Transverse colon (tissue), 4 donors: ENCODE measurements at regions not wholly inside any gene's neighbourhood (a gene's known extent, or its start where the extent isn't known, plus 50 kb on each side); places are given as distances from the start of the nearest gene placed in this dataset.

Source experiments
- DNase-seq: peaks from one replicate; pipeline ENCODE4 v3.0.0-alpha.2; 2019
- H3K27ac ChIP-seq, 4 donors: fragments of 200-600 bp; sonication (generic); 2 replicates each; pipeline ENCODE4 v1.5.1; 2016 to 2018; ENCODE audit warnings: inconsistent platforms in 4 of 4
- H3K27me3 ChIP-seq: fragments of 200-600 bp; sonication (generic); 2 replicates; pipeline ENCODE4 v1.5.1; 2017; ENCODE audit warnings: inconsistent platforms
- H3K36me3 ChIP-seq, 4 donors: fragments of 200-600 bp; sonication (generic); 2 replicates each; pipeline ENCODE4 v1.5.1; 2017 to 2019; ENCODE audit warnings: inconsistent platforms in 4 of 4
- H3K4me1 ChIP-seq, 4 donors: fragments of 200-600 bp; sonication (generic); 2 replicates each; pipeline ENCODE4 v1.5.1; 2017 to 2020; ENCODE audit warnings: inconsistent platforms in 4 of 4
- H3K4me3 ChIP-seq, 4 donors: fragments of 200-600 bp; sonication (generic); 1 replicate in 1 of 4; 2 replicates in 3 of 4; pipeline versions ENCODE4 v1.5.1 to v1.6.1; 2017 to 2019; ENCODE audit warnings: inconsistent platforms in 4 of 4
- H3K9me3 ChIP-seq, 2 donors: fragments of 200-600 bp; sonication (generic); 2 replicates each; pipeline ENCODE4 v1.5.1; 2017 to 2019; ENCODE audit warnings: inconsistent platforms in 2 of 2
- CTCF ChIP-seq, 5 experiments: fragments of 200-600 bp in 3 of 5; fragments of 450-650 bp in 2 of 5; sonication (generic) in 3 of 5; IDR thresholded peaks; 1 replicate in 2 of 5; 2 replicates in 3 of 5; pipeline ENCODE4 v1.5.1; 2016 to 2017; ENCODE audit warnings: antibody characterized with exemption in 5 of 5, inconsistent platforms in 3 of 5, mild to moderate bottlenecking in 2 of 5, moderate library complexity in 1 of 5
- EP300 ChIP-seq: sonication (generic); formaldehyde crosslinking; IDR thresholded peaks from one replicate; pipeline ENCODE4 v1.6.1; 2017; ENCODE audit warnings: antibody characterized with exemption, low read depth
- POLR2A ChIP-seq: fragments of 450-650 bp; IDR thresholded peaks from one replicate; pipeline ENCODE4 v1.6.1; 2016; ENCODE audit warnings: antibody characterized with exemption, mild to moderate bottlenecking, moderate library complexity
- POLR2AphosphoS5 ChIP-seq, 3 donors: sonication (generic); formaldehyde crosslinking; IDR thresholded peaks; one replicate each; pipeline ENCODE4 v1.6.1; 2016; ENCODE audit warnings: antibody characterized with exemption in 3 of 3
- WGBS, 2 donors: methylation state at CpG; one replicate each; pipeline ENCODE4 v1.1.5; 2018; ENCODE audit warnings: low coverage in 1 of 2; 5-methylcytosine and 5-hydroxymethylcytosine counted together
- in situ Hi-C, 4 donors: fragments of 200-750 bp; cut with MboI; loops; one replicate each; pipeline versions ENCODE4 v1.15.0 to v1.15.1; 2017; ENCODE audit warnings: low sequenced_read_pairs in 3 of 4, low pct_ligation_motif_present in 1 of 4, low pct_unique_long_range_greater_than_20kb in 1 of 4
- intact Hi-C: fragments of 100-400 bp; cut with DNase I; formaldehyde crosslinking; loops from one replicate; pipeline ENCODE4 v1.15.1; 2023; ENCODE audit warnings: low total_unique reads

GRCh38 chr10:117900280-117900679, 146.5 kb downstream of the RAB11FIP2 start:
- intact Hi-C loops (no loop called here), in situ Hi-C loops (no loop called here)
- H3K27me3 ChIP-seq: no peaks in the 10 kb centered on the region
- no peaks in the 10 kb centered on the region for H3K4me1 ChIP-seq
- TF ChIP-seq EP300: no peak
- no peak for TF ChIP-seq POLR2A
- no peak for TF ChIP-seq POLR2AphosphoS5 (IDR thresholded peaks at IDR 0.05)
- TF ChIP-seq CTCF (IDR thresholded peaks at IDR 0.05): no peak
- WGBS, 2 donors: 87 to 100% methylated on average over 1 to 3 of the region's 3 CpGs
- no peaks in the 10 kb centered on the region for H3K36me3 ChIP-seq
- no peak overlapping the region for H3K4me3 ChIP-seq
- no peaks in the 10 kb centered on the region for H3K9me3 ChIP-seq
- DNase-seq: no peak
- H3K27ac ChIP-seq: no peak overlapping the region

GRCh38 chr10:117903854-117904253, 142.9 kb downstream of the RAB11FIP2 start:
- Histone ChIP-seq H3K27ac (no peak overlapping the region), H3K27me3 (peaks cover 3% of the 10 kb centered on the region), H3K36me3 (no peaks in the 10 kb centered on the region), H3K4me1 (no peaks in the 10 kb centered on the region), H3K9me3 (no peaks in the 10 kb centered on the region), H3K4me3 (no peak overlapping the region)
- 75 to 79% methylated on average over 2 of the region's 2 CpGs for WGBS, 2 donors
- TF ChIP-seq POLR2A (no peak), POLR2AphosphoS5 (IDR thresholded peaks at IDR 0.05) (no peak), CTCF (IDR thresholded peaks at IDR 0.05) (no peak), EP300 (no peak)
- intact Hi-C loops: no loop called here
- no peak for DNase-seq
- in situ Hi-C loops: no loop called here

- H3K9me3 ChIP-seq: no peaks in the 10 kb centered on the region
- no peak overlapping the region for H3K27ac ChIP-seq
- no peak for DNase-seq
- H3K27me3 ChIP-seq: peaks cover 3% of the 10 kb centered on the region
- in situ Hi-C loops: no loop called here
- H3K36me3 ChIP-seq: no peaks in the 10 kb centered on the region
- intact Hi-C loops: no loop called here
- H3K4me1 ChIP-seq: no peaks in the 10 kb centered on the region
- H3K4me3 ChIP-seq: no peak overlapping the region
- 83 to 86% methylated on average over 1 of the region's 1 CpG for WGBS, 2 donors
- no peak for TF ChIP-seq POLR2A
- no peak for TF ChIP-seq CTCF (IDR thresholded peaks at IDR 0.05)
- no peak for TF ChIP-seq EP300
- no peak for TF ChIP-seq POLR2AphosphoS5 (IDR thresholded peaks at IDR 0.05)
These were observed 141.3 kb downstream of the RAB11FIP2 start for GRCh38 chr10:117905404-117905803.

- TF ChIP-seq CTCF (IDR thresholded peaks at IDR 0.05) (no peak), POLR2AphosphoS5 (IDR thresholded peaks at IDR 0.05) (no peak), EP300 (no peak), POLR2A (no peak)
- no peak for DNase-seq
- 40 to 80% methylated on average over 1 to 2 of the region's 2 CpGs for WGBS, 2 donors
- no peak overlapping the region for H3K27ac ChIP-seq
- no peaks in the 10 kb centered on the region for H3K9me3 ChIP-seq
- intact Hi-C loops: no loop called here
- H3K4me3 ChIP-seq: no peak overlapping the region
- peaks cover 3% of the 10 kb centered on the region for H3K27me3 ChIP-seq
- no peaks in the 10 kb centered on the region for H3K4me1 ChIP-seq
- H3K36me3 ChIP-seq: no peaks in the 10 kb centered on the region
- in situ Hi-C loops: no loop called here
These were observed 135.1 kb downstream of the RAB11FIP2 start for GRCh38 chr10:117911684-117912083.
